Tibial nerve (tissue), 4 donors: ENCODE measurements at regions not wholly inside any gene's neighbourhood (a gene's known extent, or its start where the extent isn't known, plus 50 kb on each side); places are given as distances from the start of the nearest gene placed in this dataset.

Source experiments
- DNase-seq, 2 donors: peaks; one replicate each; pipeline ENCODE4 v3.0.0-alpha.2; 2019; ENCODE audit warnings: low spot score in 2 of 2
- H3K27ac ChIP-seq, 4 donors: fragments of 200-600 bp; sonication (generic) in 3 of 4; one replicate each; pipeline ENCODE4 v1.5.1; 2017 to 2019; ENCODE audit warnings: mild to moderate bottlenecking in 1 of 4
- H3K27me3 ChIP-seq, 2 donors: fragments of 200-600 bp; sonication (generic) in 1 of 2; one replicate each; pipeline versions ENCODE4 v1.5.1 to v1.6.0; 2017 to 2019
- H3K36me3 ChIP-seq, 3 donors: fragments of 200-600 bp; sonication (generic); one replicate each; pipeline ENCODE4 v1.5.1; 2018 to 2019
- H3K4me1 ChIP-seq, 4 donors: fragments of 200-600 bp; sonication (generic) in 3 of 4; one replicate each; pipeline ENCODE4 v1.5.1; 2017 to 2019
- H3K4me3 ChIP-seq, 4 donors: fragments of 200-600 bp; sonication (generic) in 3 of 4; one replicate each; pipeline ENCODE4 v1.5.1; 2017 to 2019; ENCODE audit warnings: mild to moderate bottlenecking in 1 of 4, moderate library complexity in 1 of 4
- H3K9me3 ChIP-seq, 4 donors: fragments of 200-600 bp; sonication (generic) in 3 of 4; one replicate each; pipeline ENCODE4 v1.5.1; 2017 to 2019
- CTCF ChIP-seq, 5 experiments: fragments of 200-600 bp in 3 of 5; fragments of 450-650 bp in 2 of 5; sonication (generic) in 3 of 5; IDR thresholded peaks; one replicate each; pipeline ENCODE4 v1.5.1; 2016 to 2019; ENCODE audit warnings: antibody characterized with exemption in 5 of 5, mild to moderate bottlenecking in 3 of 5, moderate library complexity in 2 of 5
- EP300 ChIP-seq, 2 donors: sonication (generic); formaldehyde crosslinking; IDR thresholded peaks; one replicate each; pipeline ENCODE4 v1.6.1; 2017; ENCODE audit warnings: antibody characterized with exemption in 2 of 2, mild to moderate bottlenecking in 1 of 2
- POLR2A ChIP-seq, 2 donors: fragments of 450-650 bp; IDR thresholded peaks; one replicate each; pipeline ENCODE4 v1.6.1; 2017; ENCODE audit warnings: antibody characterized with exemption in 2 of 2, mild to moderate bottlenecking in 2 of 2, moderate library complexity in 2 of 2
- WGBS, 2 donors: methylation state at CpG; one replicate each; pipeline ENCODE4 v1.1.5; 2018; 5-methylcytosine and 5-hydroxymethylcytosine counted together

GRCh38 chr13:90568165-90568564, 779.3 kb upstream of the MIR17HG start:
- no peak for TF ChIP-seq CTCF (IDR thresholded peaks at IDR 0.05)
- TF ChIP-seq EP300 (IDR thresholded peaks at IDR 0.05) = no peak
- TF ChIP-seq POLR2A (IDR thresholded peaks at IDR 0.05) = no peak
- H3K36me3 ChIP-seq = no peaks in the 10 kb centered on the region
- no peak overlapping the region for H3K27ac ChIP-seq
- H3K9me3 ChIP-seq = no peaks in the 10 kb centered on the region
- no peaks in the 10 kb centered on the region for H3K4me1 ChIP-seq
- no peak overlapping the region for H3K4me3 ChIP-seq
- no peaks in the 10 kb centered on the region for H3K27me3 ChIP-seq
- no peak for DNase-seq

- Histone ChIP-seq H3K4me3 (no peak overlapping the region), H3K9me3 (no peaks in the 10 kb centered on the region), H3K4me1 (no peaks in the 10 kb centered on the region), H3K36me3 (no peaks in the 10 kb centered on the region), H3K27me3 (no peaks in the 10 kb centered on the region), H3K27ac (no peak overlapping the region)
- no peak for DNase-seq
- TF ChIP-seq CTCF (IDR thresholded peaks at IDR 0.05) = no peak
- WGBS, 2 donors = 95% methylated on average over 4 to 5 of the region's 5 CpGs
Observed at GRCh38 chr13:90576067-90576466, 771.4 kb upstream of the MIR17HG start.

- Histone ChIP-seq H3K4me1 (no peaks in the 10 kb centered on the region), H3K27me3 (no peaks in the 10 kb centered on the region), H3K27ac (no peak overlapping the region), H3K4me3 (no peak overlapping the region), H3K9me3 (no peaks in the 10 kb centered on the region), H3K36me3 (no peaks in the 10 kb centered on the region)
- TF ChIP-seq POLR2A (IDR thresholded peaks at IDR 0.05) (no peak), EP300 (IDR thresholded peaks at IDR 0.05) (no peak), CTCF (IDR thresholded peaks at IDR 0.05) (no peak)
- no peak for DNase-seq
- WGBS, 2 donors = 38 to 46% methylated on average over 2 of the region's 2 CpGs
Observed at GRCh38 chr13:90577726-90578125, 769.8 kb upstream of the MIR17HG start.

- whole genome bisulfite sequencing, 2 donors = 69 to 70% methylated on average over 1 of the region's 1 CpG
- Histone ChIP-seq H3K4me3 (no peak overlapping the region), H3K27ac (no peak overlapping the region), H3K36me3 (no peaks in the 10 kb centered on the region), H3K27me3 (no peaks in the 10 kb centered on the region), H3K9me3 (peaks cover 0 to 8% (median 3%) of the 10 kb centered on the region in 4 donors), H3K4me1 (no peaks in the 10 kb centered on the region)
- TF ChIP-seq POLR2A (IDR thresholded peaks at IDR 0.05) (no peak), EP300 (IDR thresholded peaks at IDR 0.05) (no peak), CTCF (IDR thresholded peaks at IDR 0.05) (no peak)
- DNase-seq = no peak
Observed at GRCh38 chr13:90585392-90585791, 762.1 kb upstream of the MIR17HG start.

GRCh38 chr13:90591260-90591926, 756.1 kb upstream of the MIR17HG start:
- 68 to 78% methylated on average over 1 of the region's 1 CpG for WGBS, 2 donors
- Histone ChIP-seq H3K36me3 (no peaks in the 10 kb centered on the region), H3K27me3 (no peaks in the 10 kb centered on the region), H3K27ac (no peak overlapping the region), H3K4me3 (no peak overlapping the region), H3K9me3 (peaks cover 0 to 9% (median 2%) of the 10 kb centered on the region in 4 donors), H3K4me1 (no peaks in the 10 kb centered on the region)
- TF ChIP-seq POLR2A (IDR thresholded peaks at IDR 0.05) = no peak
- TF ChIP-seq CTCF (IDR thresholded peaks at IDR 0.05) = no peak
- no peak for TF ChIP-seq EP300 (IDR thresholded peaks at IDR 0.05)
- DNase-seq = no peak
